ENCODE measurements at regions not wholly inside any gene's neighbourhood (a gene's known extent, or its start where the extent isn't known, plus 50 kb on each side); places are given as distances from the start of the nearest gene placed in this dataset.

GRCh38 chr5:100641833-100642232 is 106.7 kb downstream of the FAM174A start:
- TF ChIP-seq, protein P1, sequence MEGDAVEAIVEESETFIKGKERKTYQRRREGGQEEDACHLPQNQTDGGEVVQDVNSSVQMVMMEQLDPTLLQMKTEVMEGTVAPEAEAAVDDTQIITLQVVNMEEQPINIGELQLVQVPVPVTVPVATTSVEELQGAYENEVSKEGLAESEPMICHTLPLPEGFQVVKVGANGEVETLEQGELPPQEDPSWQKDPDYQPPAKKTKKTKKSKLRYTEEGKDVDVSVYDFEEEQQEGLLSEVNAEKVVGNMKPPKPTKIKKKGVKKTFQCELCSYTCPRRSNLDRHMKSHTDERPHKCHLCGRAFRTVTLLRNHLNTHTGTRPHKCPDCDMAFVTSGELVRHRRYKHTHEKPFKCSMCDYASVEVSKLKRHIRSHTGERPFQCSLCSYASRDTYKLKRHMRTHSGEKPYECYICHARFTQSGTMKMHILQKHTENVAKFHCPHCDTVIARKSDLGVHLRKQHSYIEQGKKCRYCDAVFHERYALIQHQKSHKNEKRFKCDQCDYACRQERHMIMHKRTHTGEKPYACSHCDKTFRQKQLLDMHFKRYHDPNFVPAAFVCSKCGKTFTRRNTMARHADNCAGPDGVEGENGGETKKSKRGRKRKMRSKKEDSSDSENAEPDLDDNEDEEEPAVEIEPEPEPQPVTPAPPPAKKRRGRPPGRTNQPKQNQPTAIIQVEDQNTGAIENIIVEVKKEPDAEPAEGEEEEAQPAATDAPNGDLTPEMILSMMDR (IDR thresholded peaks at IDR 0.05; ENCODE audit: borderline replicate concordance, extremely low read depth, insufficient read depth): no peak
- intact Hi-C loops (cut with DNase I): no loop called here

GRCh38 chr5:100643473-100643872 is 108.3 kb downstream of the FAM174A start:
- peaks cover 2 to 9% (median 4%) of the 10 kb centered on the region in 3 donors for H3K4me1 ChIP-seq (ENCODE audit: control insufficient read depth in 2 of 3, insufficient read depth in 2 of 3, low read depth in 1 of 3, low read length in 3 of 3)
- FAIRE-seq (no peak), DNase-seq (no peak)
- H3K27ac ChIP-seq (ENCODE audit: low read depth in 2 of 2, low read length in 2 of 2): no peak overlapping the region
- H3K27me3 ChIP-seq (ENCODE audit: control insufficient read depth, insufficient read depth, low read length): no peaks in the 10 kb centered on the region
- intact Hi-C loops (cut with DNase I): no loop called here
- H3K9ac ChIP-seq (ENCODE audit: low read length in 3 of 3): no peak overlapping the region
- no peak overlapping the region for H3K4me3 ChIP-seq (ENCODE audit: low read length in 3 of 3)
- no peaks in the 10 kb centered on the region for H3K9me3 ChIP-seq (ENCODE audit: control insufficient read depth in 2 of 3, insufficient read depth in 1 of 3, low read length in 3 of 3)
- H3K36me3 ChIP-seq (ENCODE audit: control insufficient read depth in 2 of 3, insufficient read depth in 3 of 3, low read length in 3 of 3): no peaks in the 10 kb centered on the region
- TF ChIP-seq, protein P1 (IDR thresholded peaks at IDR 0.05; ENCODE audit: borderline replicate concordance, extremely low read depth, insufficient read depth): no peak

More at GRCh38 chr5:100641833-100642232, 106.7 kb downstream of the FAM174A start:
- Histone ChIP-seq H3K4me1 (ENCODE audit: control insufficient read depth in 2 of 3, insufficient read depth in 2 of 3, low read depth in 1 of 3, low read length in 3 of 3) (no peaks in the 10 kb centered on the region), H3K9ac (ENCODE audit: low read length in 3 of 3) (no peak overlapping the region), H3K4me3 (ENCODE audit: low read length in 3 of 3) (no peak overlapping the region), H3K9me3 (ENCODE audit: control insufficient read depth in 2 of 3, insufficient read depth in 1 of 3, low read length in 3 of 3) (no peaks in the 10 kb centered on the region), H3K27me3 (ENCODE audit: control insufficient read depth, insufficient read depth, low read length) (no peaks in the 10 kb centered on the region), H3K36me3 (ENCODE audit: control insufficient read depth in 2 of 3, insufficient read depth in 3 of 3, low read length in 3 of 3) (no peaks in the 10 kb centered on the region), H3K27ac (ENCODE audit: low read depth in 2 of 2, low read length in 2 of 2) (no peak overlapping the region)
- DNase-seq: no peak
- FAIRE-seq: no peak

- H3K27me3 ChIP-seq (ENCODE audit: control insufficient read depth, insufficient read depth, low read length): no peaks in the 10 kb centered on the region
- no peaks in the 10 kb centered on the region for H3K36me3 ChIP-seq (ENCODE audit: control insufficient read depth in 2 of 3, insufficient read depth in 3 of 3, low read length in 3 of 3)
- no peak overlapping the region for H3K4me3 ChIP-seq (ENCODE audit: low read length in 3 of 3)
- peak in 4 of 5 donors; percentile 12 to 75 (median 62) for DNase-seq
- H3K9ac ChIP-seq (ENCODE audit: low read length in 3 of 3): no peak overlapping the region
- H3K27ac ChIP-seq (ENCODE audit: low read depth in 2 of 2, low read length in 2 of 2): no peak overlapping the region
- peak; percentile 72 for FAIRE-seq
- H3K4me1 ChIP-seq (ENCODE audit: control insufficient read depth in 2 of 3, insufficient read depth in 2 of 3, low read depth in 1 of 3, low read length in 3 of 3): peaks cover 2 to 9% (median 4%) of the 10 kb centered on the region in 3 donors
- no peaks in the 10 kb centered on the region for H3K9me3 ChIP-seq (ENCODE audit: control insufficient read depth in 2 of 3, insufficient read depth in 1 of 3, low read length in 3 of 3)
- TF ChIP-seq, protein P1 (IDR thresholded peaks at IDR 0.05; ENCODE audit: borderline replicate concordance, extremely low read depth, insufficient read depth): no peak
- intact Hi-C loops (cut with DNase I): no loop called here
Measured at GRCh38 chr5:100644185-100644584, 109.0 kb downstream of the FAM174A start.

GRCh38 chr5:100644776-100645175 is 109.6 kb downstream of the FAM174A start:
- intact Hi-C loops (cut with DNase I): no loop called here
- H3K4me1 ChIP-seq (ENCODE audit: control insufficient read depth in 2 of 3, insufficient read depth in 2 of 3, low read depth in 1 of 3, low read length in 3 of 3): peaks cover 2 to 9% (median 4%) of the 10 kb centered on the region in 3 donors

More at GRCh38 chr5:100644776-100645175, 109.6 kb downstream of the FAM174A start:
- H3K9me3 ChIP-seq (ENCODE audit: control insufficient read depth in 2 of 3, insufficient read depth in 1 of 3, low read length in 3 of 3): no peaks in the 10 kb centered on the region
- DNase-seq (no peak), FAIRE-seq (no peak)
- H3K27me3 ChIP-seq (ENCODE audit: control insufficient read depth, insufficient read depth, low read length): no peaks in the 10 kb centered on the region
- H3K9ac ChIP-seq (ENCODE audit: low read length in 3 of 3): no peak overlapping the region
- H3K36me3 ChIP-seq (ENCODE audit: control insufficient read depth in 2 of 3, insufficient read depth in 3 of 3, low read length in 3 of 3): no peaks in the 10 kb centered on the region
- H3K4me3 ChIP-seq (ENCODE audit: low read length in 3 of 3): no peak overlapping the region
- TF ChIP-seq, protein P1 (IDR thresholded peaks at IDR 0.05; ENCODE audit: borderline replicate concordance, extremely low read depth, insufficient read depth): no peak
- no peak overlapping the region for H3K27ac ChIP-seq (ENCODE audit: low read depth in 2 of 2, low read length in 2 of 2)

Data from kidney (tissue), 13 donors.